Stimulated activated CD8-positive, alpha-beta memory T cell treated with anti-CD3 and anti-CD28 coated beads, Interleukin-4, amount 100 ng/mL, for 1 hour (primary cell): ENCODE measurements at regions not wholly inside any gene's neighbourhood (a gene's known extent, or its start where the extent isn't known, plus 50 kb on each side); places are given as distances from the start of the nearest gene placed in this dataset.
"Not testable (repeated sequence)": the region's sequence is repeated elsewhere in the genome, so short reads cannot be mapped to it uniquely, and the experiment has no call there.

Experiments used
- DNase-seq, 2 donors: peaks; one replicate each; pipeline ENCODE4 v3.0.0-alpha.2; 2020; ENCODE audit warnings: low read depth in 2 of 2, low spot score in 1 of 2

DNA sequence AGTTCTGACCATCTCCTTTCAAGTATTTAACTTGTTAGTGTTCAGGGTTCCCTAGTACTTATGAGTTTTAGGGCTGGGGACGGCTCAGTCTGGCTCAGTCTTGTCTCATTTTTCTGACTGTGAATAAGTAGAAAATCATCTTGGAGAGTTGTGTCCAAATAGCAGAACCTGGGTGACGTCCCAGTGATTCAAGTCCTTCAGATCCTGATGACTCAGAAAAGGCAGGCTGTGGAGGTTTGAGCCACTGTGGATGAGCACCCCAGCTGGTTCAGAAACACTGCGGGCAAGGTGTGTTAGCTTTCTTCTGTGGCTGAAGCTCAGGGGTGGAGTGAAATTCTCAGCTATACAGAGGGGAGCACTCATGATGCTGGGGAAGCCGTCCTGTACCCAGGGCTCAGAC lies 154.4 kb upstream of the NPY start:
- no peak for DNase-seq

DNA sequence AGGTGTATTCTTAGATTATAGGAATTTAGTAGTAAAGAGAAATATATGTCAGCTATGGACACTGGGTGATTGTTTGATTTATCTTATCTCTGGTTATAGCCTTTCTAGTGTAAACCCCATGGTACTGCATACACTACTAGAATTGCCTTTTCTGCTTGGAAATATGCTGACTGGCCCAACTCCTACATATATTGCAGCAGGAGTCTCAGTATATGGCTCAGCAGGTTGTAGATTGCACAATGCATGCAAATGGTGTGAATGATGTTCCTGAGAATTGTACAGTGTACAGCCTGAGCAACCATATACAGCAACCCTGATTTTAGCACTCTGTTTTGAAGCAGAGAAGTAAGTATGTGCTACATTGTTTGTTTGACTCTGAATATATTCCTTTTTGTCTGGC lies 153.4 kb upstream of the NPY start:
- no peak for DNase-seq

DNA sequence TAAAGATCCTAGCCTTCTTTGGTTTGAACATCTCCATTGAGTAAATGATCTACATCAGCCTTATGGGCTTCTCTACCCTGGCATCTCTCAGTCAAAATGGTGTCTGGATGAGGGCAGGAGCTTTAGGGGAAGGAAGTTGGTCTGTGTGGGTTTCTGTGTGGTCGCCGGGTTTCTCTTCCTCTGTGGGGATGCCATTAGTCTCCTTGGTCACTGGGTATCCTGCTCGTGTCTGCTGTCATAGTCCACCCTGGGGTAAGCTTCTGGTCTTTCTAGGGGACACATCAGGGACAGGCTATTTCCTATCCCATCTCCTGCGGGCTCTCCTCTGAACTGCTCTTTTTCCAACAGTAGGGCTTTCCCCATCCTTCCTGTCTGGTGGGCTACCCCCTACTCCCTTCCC lies 150.3 kb upstream of the NPY start:
- DNase-seq, result no peak

DNA sequence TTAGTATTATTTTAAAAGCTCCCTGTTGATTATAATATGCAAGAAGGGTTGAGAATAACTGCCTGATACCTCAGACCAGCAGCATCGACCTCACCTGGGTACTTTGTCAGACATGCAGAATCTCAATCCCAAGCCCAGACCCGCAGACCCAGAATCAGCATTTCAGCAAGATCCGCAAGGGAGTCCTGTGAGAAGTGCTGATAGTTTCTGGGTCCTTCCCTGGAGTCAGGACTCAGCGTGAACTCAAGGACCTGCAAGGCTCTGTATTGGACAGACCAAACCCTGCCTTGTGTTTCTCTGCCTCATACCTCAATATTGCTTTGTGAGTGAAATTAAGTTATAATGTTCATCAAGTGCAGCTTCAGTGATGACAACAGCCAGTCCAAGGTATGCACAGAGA lies 149.5 kb upstream of the NPY start:
- DNase-seq, result no peak

DNA sequence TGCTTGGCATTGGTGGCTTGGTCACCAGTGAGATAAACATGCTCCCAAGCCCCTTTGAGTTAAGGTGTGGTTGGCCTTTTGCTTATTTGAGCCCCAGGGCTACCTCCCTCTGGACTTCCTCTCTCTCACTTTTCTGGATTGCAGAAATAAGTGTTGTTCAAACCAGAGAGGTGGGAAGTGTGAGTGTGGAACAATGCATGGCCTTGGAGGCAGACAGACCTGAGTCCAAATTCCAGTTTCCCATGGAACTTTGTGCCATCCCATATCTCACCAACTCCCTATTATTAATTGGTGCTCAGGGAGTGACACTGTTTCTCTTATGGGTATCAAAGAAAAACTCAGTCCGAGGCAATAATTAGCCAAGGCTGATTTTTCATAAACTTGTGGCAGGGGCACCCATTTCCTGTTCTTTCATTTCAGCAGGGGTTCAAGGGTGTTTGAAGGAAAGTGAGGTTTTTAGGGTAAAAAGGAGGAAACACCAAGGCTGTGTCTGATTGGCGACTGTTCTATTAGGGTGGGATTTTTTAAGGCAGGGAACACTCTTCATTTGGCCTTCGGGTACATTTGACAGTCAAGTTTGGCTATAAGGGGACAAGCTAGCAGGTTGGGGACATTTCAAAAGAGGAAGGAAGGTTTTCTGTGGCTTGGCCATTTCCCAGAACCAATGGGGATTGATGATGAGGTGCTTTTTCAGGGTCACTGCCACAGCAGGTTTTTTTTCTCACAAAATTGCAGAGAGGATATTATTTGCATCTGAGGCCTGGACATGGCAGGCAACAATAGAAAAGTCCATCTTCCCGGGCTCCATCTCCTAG lies 148.8 kb upstream of the NPY start:
- no peak for DNase-seq

DNA sequence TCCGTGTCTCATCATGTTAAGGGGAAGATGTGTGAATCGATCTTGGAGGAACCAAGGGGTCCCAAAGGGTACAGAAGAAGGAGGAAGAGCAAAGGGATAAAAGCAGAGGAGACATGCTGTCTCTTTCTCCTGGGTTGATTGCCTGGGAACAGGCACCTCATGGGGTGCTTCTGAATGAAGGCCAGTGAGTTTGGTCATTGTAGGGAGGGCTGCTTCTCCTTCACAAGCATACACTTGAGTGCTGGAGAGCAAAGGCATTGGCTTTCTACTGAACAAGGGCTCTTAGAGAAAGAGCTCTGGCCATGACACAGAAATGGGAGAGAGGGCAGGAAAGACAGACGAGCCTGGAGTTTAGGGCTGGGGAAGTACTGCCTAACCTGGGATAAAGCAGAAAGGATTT lies 146.7 kb upstream of the NPY start:
- DNase-seq, result no peak

DNA sequence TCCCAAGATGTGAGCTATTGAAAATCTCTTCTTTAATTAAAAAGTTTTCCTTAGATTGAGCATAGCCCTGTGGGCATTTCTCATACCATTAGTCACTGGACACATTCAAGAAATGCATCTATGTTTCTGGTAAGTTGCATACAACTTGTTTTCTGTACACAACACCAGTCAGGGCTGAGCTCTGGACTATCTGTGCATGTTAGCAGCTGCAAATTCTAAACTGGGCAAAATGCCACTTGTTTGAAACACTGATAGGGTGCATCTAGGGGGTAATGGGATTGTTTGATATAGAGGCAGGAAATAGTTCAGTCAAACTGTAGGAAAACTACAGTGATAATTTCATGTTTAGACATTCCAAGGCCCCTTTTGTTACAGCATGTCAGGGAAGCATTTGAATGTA lies 145.6 kb upstream of the NPY start:
- no peak for DNase-seq

DNA sequence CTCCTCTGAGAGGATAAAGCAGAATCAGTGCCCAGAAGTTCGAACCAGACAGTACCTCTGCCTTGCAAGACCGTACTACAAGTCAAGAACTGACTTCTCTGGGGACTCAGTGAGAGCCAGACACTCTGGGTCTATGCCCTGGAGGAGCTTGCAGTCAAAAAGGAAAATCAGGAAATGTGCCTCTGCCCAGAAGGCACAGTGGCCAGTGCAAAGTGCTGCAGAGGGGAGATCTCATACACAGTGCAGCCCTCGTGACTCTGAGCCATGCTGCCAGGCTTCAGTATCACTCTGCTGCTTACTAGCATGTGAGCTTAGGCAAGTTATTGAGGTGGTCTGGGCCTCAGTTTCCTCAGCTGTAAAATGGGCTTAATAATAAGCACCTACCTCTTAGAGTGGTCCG lies 144.0 kb upstream of the NPY start:
- no peak for DNase-seq

DNA sequence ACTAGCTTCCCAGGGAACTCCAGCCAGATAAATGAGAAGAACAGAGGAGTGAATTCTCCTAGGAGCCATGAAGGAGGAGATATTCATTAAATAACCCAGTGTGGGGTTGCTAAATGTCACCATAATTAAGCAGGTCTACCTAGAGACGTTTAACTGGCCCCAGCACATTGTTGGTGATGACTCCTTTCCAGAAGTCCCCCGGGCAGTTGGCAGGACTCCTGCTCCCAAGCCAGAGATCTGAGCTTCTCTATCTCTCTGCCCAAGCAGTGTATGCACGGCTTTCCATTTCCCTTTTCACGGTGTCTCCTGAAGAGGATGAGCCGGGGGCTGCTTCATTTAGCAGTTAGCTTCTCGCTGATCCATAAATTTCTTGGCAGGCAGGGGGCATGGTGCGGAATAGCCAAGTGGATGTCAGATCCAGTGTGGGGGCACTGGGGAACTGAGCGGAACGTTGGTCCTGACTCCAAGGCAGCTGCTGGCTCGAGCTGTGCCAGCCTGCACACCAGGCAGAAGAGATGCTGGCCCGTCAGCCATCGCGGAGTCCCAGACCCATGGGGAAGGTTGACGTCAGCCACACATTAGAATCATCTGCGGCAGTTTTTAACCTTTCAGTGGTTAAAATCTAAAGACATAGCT lies 142.0 kb upstream of the NPY start:
- no peak for DNase-seq

DNA sequence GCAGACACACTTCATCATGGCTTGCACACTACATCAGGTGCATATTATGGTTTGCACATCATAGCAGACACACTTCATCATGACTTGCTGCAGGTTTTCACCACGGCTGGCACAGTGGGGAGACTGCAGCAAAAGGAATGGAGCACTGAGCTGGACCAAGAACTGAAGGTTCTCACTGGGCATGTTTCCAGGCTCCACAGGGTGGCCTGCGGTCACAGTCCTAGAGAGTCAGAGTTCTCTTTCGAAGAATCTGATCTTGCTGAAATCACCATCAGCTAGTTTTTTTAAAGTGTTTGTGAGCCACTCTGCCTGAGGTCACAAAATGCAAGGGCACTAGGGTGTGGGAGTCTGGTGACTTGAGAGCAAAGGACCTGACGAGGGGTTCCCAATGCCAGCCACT lies 140.4 kb upstream of the NPY start:
- no peak for DNase-seq

DNA sequence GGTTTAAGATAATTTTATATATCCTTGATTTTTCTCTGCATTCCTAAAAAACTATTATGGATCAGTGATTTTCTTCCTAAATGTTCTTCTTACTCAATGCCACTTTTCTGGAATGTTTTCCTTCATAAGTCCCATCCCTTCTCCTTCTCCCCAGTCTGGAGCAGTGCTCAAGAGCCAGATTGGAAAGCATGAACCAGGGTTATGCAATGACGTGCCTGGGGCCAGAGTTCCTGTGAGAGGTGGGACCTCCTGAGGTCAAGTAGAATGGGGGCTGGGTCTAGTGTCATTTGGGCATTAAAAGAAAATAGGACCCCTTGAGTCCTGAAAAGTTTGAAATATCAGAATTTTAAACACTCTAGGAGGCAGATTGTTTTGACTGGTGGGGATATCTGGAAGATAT lies 132.0 kb upstream of the NPY start:
- no peak for DNase-seq

DNA sequence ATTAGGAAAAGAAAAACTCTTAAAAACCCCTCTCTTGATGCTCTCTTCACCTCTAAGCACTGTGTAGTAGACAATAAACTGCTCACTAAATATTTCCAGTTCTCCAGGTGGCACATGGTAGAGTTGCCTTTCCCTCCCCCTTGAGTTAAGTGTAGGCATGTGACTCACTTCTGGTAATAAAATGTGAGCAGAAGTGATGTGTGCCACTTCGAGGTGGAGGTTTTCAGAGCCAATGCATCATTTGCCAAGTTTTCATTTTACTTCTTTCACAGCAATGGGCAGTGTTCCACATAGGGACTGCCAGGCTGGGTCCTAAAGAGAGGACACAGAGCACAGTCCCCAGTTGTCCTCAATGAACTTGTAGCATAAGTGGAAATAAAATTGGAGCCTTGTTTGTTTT lies 131.6 kb upstream of the NPY start:
- DNase-seq, result no peak

DNA sequence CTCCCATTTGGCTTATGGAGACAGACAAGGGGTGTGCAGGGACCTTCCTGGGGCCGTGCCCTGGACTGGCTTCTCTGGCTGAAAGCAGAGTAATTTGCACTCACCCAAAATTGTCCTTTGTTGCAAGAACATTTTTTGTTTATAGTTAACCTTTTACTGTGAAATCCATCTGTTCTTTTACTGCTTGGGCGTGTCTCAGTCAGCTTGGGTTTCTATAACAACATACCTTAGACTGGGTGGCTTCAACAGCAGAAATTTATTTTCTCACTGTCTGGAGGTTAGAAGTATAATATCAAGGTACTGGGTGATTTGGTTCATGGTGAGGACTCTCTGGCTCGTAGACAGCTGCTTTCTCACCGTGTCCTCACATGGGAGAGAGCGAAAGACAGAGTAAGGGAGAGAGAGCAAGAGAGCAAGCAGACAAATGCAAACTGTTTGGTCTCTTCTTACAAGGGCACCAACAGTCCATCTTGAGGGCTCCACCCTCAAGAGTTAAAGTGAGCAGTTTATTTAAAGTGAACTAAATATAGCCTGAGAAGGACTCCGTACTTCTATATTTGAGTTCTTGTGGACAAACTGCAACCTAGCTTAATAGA lies 131.0 kb upstream of the NPY start:
- DNase-seq, result no peak

DNA sequence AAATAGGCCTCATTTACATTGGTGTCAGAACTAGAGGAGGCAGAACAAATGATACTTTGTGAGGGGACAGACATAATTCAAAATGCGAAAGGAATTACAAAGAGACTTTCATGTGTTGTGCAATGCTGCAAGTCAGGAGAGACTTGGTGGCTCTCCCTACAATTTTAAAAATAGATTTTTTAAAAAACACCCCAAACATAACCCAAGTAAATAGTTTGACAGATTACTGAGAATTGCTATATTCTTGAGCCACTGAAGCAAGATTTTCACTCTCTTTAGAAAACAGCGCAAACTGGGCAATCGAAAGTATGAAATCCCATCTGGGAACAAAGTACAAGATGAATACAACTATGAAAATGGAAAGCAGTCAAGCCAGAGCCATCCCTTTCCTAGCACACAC lies 126.3 kb upstream of the NPY start:
- no peak for DNase-seq

DNA sequence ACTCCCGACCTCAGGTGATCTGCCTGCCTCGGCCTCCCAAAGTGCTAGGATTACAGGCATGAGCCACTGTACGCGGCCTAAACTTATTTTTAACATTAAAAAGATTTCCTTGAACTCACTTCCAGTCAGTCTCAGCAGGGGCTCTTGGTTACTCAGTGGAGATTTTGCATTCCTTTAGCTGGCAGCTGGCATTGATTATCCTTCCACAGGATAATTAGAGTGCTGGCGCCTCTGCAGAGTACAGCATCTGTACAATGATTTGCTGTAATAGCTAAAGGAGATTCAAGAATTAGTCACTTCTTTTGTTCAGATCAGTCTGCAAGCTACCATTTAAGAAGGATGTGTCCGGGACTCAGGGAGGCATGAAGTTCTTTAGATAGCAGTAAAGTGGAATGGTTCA lies 125.0 kb upstream of the NPY start:
- DNase-seq, result no peak

DNA sequence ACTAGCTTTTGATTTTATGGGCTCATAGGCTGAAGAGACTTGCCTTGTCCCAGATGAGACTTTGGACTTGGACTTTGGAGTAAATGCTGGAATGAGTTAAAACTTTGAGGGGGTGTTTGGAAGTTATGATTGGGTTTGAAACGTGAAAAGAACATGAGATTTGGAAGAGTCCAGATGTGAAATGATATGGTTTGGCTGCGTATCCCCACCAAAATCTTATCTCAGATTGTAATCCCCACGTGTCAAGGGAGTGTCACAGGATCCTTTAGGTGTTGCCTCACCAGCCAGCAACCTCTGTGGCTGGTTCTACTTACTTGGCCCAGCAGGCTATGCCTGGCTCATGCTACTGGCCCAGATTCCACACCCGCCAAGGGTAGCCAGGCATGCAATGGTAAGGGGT lies 119.6 kb upstream of the NPY start:
- no peak for DNase-seq

DNA sequence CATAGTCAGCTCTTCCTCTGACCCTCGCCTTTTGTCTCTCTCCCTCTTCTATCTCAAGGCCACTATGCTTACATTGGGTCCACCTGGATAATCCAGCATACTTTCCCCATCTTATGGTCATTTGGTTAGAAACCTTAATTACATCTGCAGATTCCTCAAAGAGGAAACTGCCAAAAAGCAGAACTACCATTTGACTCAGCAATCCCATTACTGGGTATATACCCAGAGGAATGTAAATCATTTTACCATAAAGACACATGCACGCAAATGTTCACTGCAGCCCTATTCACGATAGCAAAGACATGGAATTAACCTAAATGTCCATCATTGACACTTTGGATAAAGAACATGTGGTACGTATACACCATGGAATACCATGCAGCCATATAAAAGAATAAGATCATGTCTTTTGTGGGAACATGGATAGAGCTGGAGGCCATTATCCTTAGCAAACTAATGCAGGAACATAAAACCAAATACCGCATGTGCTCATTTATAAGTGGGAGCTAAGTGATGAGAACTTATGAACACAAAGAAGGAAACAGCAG lies 114.8 kb upstream of the NPY start:
- DNase-seq, result no peak

DNA sequence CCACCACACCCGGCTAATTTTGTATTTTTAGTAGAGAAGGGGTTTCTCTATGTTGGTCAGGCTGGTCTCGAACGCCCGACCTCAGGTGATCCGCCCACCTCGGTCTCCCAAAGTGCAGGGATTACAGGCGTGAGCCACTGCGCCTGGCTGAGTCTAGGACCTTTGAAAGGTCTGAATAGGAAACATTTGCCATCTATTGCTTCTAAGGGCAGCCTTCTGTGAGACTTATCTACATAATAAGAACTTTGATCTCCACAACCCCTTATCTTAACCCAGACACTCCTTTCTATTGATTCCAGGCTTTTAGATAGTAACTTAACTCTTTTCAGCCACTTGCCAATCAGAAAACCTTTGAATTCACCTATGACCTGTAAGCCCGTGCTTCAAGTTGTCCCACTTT lies 112.0 kb upstream of the NPY start:
- not testable (repeated sequence) for DNase-seq

DNA sequence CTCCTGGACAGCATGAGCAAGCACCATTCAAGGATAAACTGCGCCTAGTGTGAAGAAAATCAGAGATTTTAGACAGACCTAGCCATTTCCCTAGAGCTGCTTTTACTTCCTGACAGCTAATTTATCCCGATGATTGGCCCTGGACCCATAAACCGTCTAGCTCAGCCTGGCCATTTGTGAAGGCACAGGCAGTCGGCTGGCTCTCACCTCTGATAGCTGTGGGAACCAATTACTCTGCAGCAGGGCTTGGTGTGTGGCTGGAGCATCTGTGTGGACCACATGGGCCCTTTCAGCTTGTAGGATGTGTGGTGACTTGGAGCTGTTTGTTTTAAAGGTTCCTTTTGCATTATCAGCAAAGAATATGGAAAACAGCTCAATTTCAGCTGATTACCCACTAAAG lies 111.1 kb upstream of the NPY start:
- no peak for DNase-seq

DNA sequence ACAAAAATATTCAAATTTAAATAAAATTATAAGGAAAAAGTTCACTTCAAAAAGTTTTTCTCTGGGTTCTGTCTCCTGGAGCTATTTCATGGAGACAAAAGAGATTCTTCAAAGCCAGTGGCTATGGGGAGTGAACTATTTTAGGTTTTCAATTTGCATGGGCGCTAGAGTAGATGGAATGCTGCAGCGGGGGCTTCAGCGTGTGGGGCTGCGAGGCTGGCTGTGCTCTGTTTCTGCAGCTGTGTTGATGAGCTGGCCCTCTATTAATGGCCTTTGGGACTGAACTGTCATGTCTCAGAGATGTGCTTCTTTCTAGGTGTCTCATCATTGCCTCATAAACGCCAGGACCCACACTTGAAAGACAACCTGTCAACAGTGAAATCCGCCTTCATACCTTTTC lies 108.4 kb upstream of the NPY start:
- no peak for DNase-seq

DNA sequence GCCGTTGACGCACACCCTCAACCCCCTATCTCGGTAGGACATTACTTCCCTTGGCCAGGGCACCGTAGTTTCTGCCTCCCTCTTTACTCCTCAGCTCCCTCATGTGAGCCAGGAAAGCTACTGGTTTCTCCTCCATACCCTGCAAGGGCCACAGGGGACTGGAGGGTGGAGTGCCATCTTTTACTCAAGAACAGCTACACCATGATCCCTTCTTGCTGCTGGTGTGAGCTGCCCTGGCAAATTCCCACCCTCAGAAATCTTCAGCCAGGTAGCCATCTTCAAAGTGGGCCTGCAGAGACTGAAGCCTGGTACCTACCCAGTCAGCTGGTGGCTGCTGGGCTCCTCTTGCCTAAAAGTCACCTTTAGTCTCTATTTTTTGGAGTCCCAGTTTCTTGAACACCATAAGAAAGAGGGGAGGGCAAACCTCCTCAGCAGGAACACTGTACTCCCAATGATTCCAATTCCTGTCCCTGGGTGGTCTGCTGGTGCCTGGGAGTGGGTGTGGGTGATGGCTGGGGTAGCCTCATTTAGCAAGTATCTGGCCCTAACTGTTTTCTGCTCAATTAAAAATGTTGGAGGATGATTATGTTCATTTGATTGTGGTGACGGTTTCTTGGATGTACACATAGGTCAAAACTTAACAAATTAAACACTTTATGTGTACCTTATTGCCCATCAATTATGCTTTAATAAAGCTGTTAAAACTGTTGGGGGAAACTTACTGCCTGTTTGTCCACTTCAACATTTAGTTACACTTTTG lies 105.0 kb upstream of the NPY start:
- no peak for DNase-seq

DNA sequence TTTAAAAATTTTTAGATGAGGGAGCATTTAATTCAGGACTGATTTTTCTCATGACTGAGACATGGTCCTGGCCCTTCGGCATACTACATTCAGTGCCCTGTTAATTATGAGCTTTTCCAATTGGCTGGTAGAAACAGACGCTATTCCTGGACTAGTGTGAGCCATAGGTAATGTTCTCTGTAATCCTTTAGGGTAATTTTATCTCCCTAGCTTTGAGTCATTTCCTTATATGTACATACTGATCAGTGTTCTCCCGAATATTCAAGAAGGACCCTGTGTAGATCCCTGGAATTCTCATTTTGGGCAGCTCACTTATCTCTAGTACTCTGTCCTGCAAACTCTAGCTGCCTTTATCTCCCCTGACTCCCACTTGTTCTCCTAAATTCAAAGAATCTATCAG lies 92.6 kb upstream of the NPY start:
- DNase-seq, result no peak
